ENCODE measurements at regions not wholly inside any gene's neighbourhood (a gene's known extent, or its start where the extent isn't known, plus 50 kb on each side); places are given as distances from the start of the nearest gene placed in this dataset.
A peak's percentile ranks its signal among the peaks of the same experiment; 100 is the strongest.
"Not testable (repeated sequence)": the region's sequence is repeated elsewhere in the genome, so short reads cannot be mapped to it uniquely, and the experiment has no call there.

- not testable (repeated sequence) for DNase-seq; H3K4me3 ChIP-seq (ENCODE audit: low read depth in 1 of 2, low read length in 2 of 2); H2AFZ ChIP-seq (ENCODE audit: low read depth, low read length); H4K20me1 ChIP-seq (ENCODE audit: insufficient read depth, low read length); H3K4me1 ChIP-seq (ENCODE audit: insufficient read depth, low read length); H3K27ac ChIP-seq (ENCODE audit: low read length); ATAC-seq (ENCODE audit: insufficient read depth, low read depth); H3K4me2 ChIP-seq (ENCODE audit: insufficient read depth, low read length); H3K36me3 ChIP-seq (ENCODE audit: insufficient read depth, low read length); H3K27me3 ChIP-seq (ENCODE audit: insufficient read depth, low read length, poor library complexity); H3K79me2 ChIP-seq (ENCODE audit: insufficient read depth, low read length); H3K9ac ChIP-seq (ENCODE audit: low read depth, low read length)
- peaks cover 18% of the 10 kb centered on the region for H3K9me3 ChIP-seq (ENCODE audit: insufficient read depth, low read length, severe bottlenecking)
Measured at GRCh38 chr11:54797906-54798305, 91.3 kb downstream of the OR4A5 start.

GRCh38 chr11:54832676-54833075 lies 126.0 kb downstream of the OR4A5 start:
- Histone ChIP-seq H2AFZ (ENCODE audit: low read depth, low read length) (no peak overlapping the region), H3K9me3 (ENCODE audit: insufficient read depth, low read length, severe bottlenecking) (peaks cover 42% of the 10 kb centered on the region), H3K4me3 (ENCODE audit: low read depth in 1 of 2, low read length in 2 of 2) (no peak overlapping the region), H4K20me1 (ENCODE audit: insufficient read depth, low read length) (no peaks in the 10 kb centered on the region), H3K9ac (ENCODE audit: low read depth, low read length) (no peak overlapping the region), H3K27me3 (ENCODE audit: insufficient read depth, low read length, poor library complexity) (no peaks in the 10 kb centered on the region), H3K4me1 (ENCODE audit: insufficient read depth, low read length) (no peaks in the 10 kb centered on the region), H3K36me3 (ENCODE audit: insufficient read depth, low read length) (no peaks in the 10 kb centered on the region), H3K79me2 (ENCODE audit: insufficient read depth, low read length) (no peaks in the 10 kb centered on the region), H3K4me2 (ENCODE audit: insufficient read depth, low read length) (no peak overlapping the region), H3K27ac (ENCODE audit: low read length) (no peak overlapping the region)
- ATAC-seq (ENCODE audit: insufficient read depth, low read depth) (no peak), DNase-seq (no peak)
- TF ChIP-seq CTCF (IDR thresholded peaks at IDR 0.05; ENCODE audit: borderline replicate concordance, extremely low read depth, low read length, poor library complexity, severe bottlenecking) (no peak), EZH2 (IDR thresholded peaks at IDR 0.05; ENCODE audit: borderline replicate concordance, low read depth, low read length, severe bottlenecking) (no peak)

GRCh38 chr11:54855047-54855446 lies 148.4 kb downstream of the OR4A5 start:
- H3K27me3 ChIP-seq (ENCODE audit: insufficient read depth, low read length, poor library complexity); H3K36me3 ChIP-seq (ENCODE audit: insufficient read depth, low read length); H3K79me2 ChIP-seq (ENCODE audit: insufficient read depth, low read length); H4K20me1 ChIP-seq (ENCODE audit: insufficient read depth, low read length); H3K4me1 ChIP-seq (ENCODE audit: insufficient read depth, low read length); H3K4me2 ChIP-seq (ENCODE audit: insufficient read depth, low read length); H2AFZ ChIP-seq (ENCODE audit: low read depth, low read length); DNase-seq; ATAC-seq (ENCODE audit: insufficient read depth, low read depth); H3K4me3 ChIP-seq (ENCODE audit: low read depth in 1 of 2, low read length in 2 of 2); H3K9ac ChIP-seq (ENCODE audit: low read depth, low read length); H3K27ac ChIP-seq (ENCODE audit: low read length): not testable (repeated sequence)
- peak; percentile 20 for TF ChIP-seq CTCF (IDR thresholded peaks at IDR 0.05; ENCODE audit: borderline replicate concordance, extremely low read depth, low read length, poor library complexity, severe bottlenecking)
- H3K9me3 ChIP-seq (ENCODE audit: insufficient read depth, low read length, severe bottlenecking) = peaks cover 18% of the 10 kb centered on the region
